T-helper 1 cell (primary cell): ENCODE measurements at regions not wholly inside any gene's neighbourhood (a gene's known extent, or its start where the extent isn't known, plus 50 kb on each side); places are given as distances from the start of the nearest gene placed in this dataset.

ENCODE experiments used
- DNase-seq, 5 donors: peaks; one replicate each; pipeline ENCODE4 v3.0.0-alpha.2; 2012 to 2020

DNA sequence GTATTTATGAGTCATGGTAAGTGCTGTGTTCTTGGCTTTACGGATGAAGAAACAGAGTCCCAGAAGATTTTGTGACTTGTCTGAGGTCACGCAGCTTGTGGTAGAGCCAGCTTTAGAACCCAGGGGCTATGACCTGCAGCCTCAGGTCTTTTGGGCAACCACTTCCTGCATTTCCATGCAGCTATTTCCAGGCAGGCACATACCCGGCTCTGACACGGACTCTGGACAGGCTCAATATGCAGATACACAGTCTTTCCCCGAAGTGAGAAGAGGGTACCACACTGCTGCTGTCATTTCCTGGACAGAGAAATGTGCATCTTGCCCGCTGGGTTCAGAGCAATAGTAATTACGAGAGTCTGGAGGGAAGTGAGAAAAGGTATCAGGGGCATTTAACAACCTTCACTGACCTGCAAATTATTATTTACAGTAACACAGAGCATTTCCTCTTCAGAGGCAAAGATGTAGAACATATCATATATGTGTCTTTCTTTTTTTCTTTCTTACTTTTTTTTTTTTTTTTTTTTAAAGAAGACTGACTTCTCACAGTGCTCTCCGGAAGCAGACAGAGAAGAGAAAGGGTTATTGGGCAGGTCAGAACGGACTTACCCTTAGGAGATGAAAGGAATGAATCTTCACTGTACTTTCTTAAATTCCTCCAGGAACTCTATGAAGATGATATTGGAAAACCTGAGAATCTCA, 185.1 kb downstream of the CLIC5 start:
- DNase-seq: peak in 1 of 5 donors; percentile 88

DNA sequence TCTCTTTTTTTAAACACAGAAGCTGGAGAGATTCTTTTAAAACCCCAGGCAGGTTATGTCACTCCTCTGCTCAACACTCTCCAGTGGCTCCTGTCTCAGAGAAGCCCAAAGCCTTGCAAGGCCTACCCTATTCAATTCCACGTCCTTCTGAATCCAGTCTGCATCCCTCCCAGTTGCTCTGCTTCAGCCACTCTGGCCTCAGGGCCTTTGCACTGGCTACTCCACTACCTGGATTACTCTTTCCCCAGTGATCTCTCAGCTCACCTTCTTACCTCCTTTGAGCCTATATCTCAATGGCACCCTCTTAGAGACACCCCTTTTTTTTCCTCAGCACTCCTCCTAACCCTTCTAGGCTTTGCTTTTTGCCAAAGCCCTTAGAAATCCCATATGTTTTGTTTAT, 185.8 kb downstream of the CLIC5 start:
- DNase-seq: no peak

DNA sequence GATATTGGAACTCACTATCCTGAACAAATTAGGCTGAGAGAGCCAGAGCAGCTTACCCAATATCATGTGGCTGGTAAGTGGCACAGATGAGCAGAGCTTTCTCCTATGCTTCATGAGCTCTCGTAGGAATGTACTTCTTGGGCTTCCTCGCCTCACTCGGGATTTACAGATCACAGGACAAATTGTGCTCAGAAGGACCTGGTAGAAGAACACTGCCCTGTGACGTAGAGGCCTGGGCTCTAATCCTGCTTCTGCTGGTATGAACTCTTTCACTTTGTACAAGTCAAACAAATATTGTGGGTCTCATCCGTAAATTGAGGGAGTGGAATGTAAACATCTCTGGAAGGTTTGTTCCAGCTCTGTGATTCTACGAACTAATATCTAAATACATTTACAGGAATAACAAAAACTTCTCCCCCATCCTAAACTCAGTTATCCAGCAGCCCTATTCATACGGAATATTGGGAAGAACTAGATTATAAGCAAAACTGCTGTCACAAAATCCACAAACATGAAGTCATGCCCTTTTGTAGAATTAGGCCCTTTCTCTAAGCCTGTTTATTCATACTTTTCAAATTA, 187.6 kb downstream of the CLIC5 start:
- DNase-seq: no peak

DNA sequence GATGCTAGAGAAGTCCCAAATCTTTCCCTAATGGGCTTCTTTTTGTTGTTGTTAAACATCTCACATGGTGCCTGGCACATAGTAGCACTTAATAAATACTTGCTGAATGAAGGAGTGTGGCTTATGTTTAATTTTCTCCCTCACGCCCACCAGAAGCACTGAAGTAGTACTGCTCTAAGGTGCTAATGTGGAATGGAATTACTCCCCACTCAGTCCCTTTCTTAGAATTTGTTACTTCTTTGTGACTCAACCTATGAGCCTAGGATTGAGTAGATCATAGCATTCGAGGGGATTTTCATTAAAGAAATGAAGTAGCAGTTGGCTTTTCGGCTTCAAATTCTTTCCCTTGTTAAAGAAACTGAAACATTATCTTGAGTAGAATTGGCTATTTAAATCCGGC, 192.8 kb downstream of the CLIC5 start:
- no peak for DNase-seq

DNA sequence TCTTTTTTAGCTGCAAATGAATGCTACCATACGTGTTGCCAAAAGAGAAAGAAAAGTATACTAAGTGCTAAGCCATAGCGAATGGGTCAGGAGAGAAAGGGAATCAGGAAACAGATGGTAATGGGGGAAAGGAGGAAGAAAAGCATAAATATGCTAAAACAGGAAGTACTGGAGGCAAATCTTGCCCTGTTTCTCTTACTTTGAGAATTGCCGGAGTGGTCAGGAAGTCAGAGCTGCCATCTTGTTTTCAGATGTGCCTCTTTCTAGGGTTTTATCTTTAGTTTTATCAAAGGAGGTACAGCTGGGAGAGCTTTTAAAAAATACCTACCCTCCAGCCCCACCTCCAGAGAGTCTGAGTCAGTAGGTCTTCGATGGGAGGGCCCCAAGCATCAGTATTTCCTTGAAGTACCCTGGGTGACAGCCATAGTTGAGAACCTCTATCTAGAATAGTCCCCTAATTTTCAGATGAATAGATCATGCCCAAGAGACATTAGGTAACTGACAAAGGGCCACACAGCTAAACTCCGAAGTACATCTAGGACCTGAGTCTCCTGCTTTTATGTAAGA, 193.3 kb downstream of the CLIC5 start:
- DNase-seq: no peak

DNA sequence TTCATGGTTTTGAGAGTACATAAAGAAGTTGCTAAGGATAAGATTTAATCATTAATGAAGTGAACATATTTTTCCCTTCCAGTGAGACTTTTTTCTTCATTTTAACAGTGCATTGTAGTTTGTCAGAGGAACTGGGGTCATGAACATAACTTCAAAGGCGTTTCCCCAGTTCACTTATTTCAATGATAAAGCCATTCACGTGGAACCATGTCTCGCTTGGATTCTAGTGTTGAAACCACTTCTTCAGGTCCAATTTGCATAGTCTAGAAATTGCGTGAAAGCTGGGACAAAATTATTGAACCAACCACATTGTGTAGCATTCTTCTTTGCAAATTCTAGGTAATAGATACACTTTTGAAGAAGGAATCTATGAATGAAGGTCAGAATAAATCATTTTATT, 197.0 kb downstream of the CLIC5 start:
- DNase-seq: no peak

DNA sequence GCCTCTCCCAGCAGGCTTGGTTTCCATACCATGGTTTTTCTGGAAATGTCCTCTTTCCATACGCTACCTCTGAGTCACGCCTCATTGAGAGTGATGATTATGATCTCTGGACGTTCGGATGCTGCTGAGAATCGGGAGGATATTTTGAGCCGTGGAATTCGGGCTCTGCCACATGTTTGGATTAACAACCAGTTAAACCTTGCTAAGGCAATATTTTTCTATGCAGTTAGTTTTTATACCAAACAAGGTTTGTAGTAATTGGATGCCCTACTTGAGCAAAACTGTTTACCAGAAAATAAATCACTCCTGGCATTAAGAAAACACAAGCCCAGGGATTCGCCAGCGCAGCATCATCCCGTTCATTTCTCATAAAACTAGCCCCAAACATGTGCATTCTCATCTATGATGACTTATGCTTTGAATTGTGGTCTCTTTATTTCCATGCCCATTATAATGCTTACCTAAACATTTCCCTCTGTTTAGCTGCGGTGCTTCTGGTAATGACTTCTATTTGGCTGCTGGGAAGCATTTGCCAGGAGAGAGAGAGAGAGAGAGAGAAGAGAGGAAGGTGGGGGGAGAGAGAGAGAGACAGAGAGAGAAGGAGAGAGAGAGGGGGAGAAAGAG, 198.9 kb downstream of the CLIC5 start:
- no peak for DNase-seq

DNA sequence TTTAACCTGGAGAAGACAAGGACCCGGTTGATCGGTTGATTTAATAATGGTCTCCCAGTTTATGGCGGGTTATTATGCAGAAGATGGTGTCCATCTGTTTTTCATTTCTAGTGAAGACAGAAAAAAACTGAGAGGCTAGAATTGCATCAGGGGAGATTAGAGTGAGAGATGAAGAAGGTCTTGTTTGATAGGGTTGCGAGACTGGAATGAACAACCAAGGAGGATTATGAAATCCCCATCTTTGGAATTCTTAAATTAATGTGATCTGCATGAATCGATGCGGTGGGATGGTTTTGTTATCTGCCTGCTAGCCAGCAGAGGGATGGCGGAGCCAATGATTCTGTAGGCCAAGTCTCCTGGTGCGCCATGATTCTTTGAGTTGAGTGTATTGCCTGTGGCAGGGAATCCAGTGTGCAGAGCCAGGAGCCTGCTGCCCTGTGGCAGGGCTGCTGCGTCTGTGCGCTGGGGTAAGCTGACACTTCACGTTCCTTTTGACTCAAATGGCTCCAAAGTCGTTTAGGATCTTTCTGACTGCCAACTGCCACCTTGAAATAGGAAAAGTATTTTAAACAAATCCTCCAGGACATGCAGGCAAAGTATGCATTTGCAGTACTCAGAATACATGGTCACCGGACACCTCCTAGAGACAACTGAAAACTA, 200.1 kb downstream of the CLIC5 start:
- DNase-seq: no peak

DNA sequence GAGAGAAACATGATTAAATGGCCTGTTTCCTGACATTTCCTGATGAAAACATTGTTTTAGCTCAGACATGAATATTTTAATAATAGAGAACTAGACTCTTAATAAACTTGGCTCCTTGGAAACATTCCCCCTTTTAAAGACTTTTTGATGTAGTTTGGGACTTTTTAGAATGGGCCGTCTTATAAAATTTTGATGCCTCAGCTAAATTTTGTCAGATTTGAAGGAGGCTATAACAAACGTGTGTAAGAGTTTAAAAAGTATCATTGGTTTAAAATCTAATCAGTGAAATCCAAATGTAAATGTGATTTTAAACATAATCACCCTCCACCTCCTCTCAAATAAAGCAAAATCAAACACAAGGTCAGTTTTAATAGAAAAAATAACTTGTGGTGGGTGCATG, 200.9 kb downstream of the CLIC5 start:
- no peak for DNase-seq

DNA sequence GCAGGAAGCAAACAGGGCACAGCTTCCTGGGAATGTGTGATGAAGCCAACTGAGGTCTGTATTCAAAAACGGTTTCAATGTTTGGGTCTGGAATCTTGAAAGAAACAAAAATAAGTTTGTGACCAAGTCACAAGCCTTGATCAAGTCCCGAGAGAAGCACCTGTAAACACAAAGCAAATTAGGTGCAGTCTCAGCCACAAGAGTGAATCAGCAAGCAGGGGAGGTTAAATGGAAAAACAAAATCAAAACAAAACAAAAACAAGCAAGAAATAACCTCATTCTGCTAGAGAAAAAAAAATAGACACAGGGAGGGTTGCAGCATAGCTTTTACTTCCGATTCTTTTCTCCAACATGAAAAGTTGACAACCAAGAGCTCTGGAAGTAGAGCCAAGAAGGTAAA, 201.7 kb downstream of the CLIC5 start:
- no peak for DNase-seq

DNA sequence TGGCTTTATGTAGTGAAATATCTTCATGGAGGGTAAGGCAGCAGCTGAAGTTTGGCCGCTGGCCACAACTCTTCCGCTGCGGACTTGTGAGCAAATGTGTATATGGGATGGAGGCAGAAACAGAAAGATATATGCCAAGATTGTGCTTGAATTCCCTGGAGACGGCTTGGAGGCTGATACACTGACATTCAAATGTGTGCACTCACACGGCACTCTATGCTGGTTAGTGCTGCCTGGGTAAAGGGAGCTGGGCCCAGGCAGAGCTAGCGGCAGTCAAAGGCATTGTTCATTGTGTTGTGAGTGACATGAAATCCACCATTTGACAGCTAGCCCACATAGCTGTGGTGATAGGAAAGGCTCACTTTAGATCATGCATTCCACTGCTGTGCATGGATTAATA, 202.7 kb downstream of the CLIC5 start:
- no peak for DNase-seq

DNA sequence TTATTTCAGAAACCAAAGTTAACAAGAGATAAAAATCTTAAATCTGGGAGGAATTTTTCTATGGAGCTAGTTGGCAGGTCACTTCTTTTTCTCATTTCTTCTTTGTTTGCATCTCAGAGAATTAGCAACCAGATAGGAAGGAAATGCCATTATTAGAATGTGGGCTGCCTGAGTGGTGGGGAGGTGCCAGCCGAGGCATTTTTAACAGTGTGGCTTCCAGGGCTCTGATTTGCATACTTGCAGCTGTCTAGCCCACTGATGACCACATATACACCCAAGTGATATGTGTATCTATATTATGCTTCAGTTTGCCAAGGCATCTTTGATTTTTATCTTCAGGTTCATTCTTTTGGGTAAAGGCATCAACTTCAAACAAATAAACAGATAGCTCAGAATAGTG, 206.7 kb downstream of the CLIC5 start:
- no peak for DNase-seq

DNA sequence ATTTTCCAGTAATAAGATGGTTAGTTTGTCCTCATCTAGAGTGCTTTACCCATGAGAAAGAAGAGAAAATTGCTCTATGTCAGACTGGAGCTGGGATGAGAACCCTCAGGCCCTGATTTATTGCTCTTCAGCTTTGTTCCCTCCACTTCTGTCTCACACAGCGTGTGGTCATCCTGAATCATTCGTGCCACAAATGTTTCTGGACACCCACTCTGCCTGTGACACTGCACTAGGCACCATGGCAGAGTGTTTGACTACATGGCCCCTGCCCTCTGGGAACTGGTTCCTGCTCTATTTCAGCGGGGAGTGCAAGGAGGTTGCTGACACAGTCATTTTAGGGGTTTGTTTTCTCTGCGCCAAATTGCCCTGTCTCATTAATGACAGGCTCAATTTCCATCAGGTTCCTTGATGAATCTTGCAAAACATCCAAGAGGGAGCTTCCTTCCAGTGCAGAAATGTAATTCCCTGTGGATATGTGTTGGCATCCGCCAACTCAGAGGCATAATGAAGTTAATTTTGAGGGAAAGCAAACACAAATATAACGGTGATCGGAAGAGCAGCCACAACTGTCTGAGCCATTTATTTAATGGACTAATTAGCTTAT, 207.5 kb downstream of the CLIC5 start:
- no peak for DNase-seq

DNA sequence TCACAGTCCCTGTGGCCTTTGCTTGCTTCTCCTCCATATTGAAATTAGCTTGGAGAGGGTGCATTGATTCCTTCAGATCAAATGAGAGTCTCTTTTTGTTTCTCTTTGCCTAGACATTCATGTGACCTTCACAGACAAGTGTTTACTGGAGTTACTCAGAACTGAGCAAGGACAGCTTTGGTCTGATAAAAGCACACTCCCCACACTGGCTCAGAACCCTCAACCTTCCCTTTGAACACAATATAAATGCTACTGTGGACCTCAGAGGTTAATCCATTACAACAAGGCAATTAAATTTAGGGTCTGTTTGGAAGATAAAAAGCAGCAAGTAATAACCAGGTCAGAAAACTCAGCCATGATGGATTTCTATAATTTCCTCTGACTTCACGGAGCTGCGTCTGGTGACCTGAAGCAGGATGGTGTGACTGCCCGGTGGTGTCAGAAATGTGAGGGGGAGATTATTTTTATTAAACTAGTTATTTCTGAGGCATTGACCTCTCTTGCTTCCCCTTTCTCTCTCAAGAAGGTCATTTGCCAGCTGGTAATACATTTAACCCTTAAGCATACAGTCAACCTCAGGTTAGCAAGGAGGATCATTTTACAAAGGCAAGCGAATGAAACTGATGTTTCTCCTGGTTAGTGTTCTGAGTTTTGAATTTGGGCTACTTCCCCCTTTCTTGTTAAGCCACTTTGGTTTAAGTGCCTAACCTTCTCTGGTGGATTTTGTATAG, 208.2 kb downstream of the CLIC5 start:
- DNase-seq: no peak

DNA sequence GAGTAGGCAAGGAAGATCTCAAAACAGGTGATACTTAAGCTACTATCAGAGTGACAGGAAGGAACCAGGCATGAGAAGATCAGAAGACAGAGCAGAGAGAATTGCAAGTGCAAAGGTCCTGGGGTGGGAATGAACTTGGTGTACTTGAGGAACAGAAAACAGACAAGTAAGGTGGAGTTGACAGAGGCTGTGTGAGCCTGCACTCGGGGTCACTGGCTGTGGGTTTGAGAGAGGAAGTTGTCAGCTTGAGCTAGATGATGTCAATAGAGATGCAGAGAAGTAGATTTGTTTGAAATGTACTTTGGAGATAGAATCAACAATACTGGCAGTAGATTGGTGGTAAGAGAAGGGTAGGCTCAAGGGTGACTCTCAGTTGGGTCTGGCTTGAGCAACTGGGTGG, 209.5 kb downstream of the CLIC5 start:
- DNase-seq: no peak

DNA sequence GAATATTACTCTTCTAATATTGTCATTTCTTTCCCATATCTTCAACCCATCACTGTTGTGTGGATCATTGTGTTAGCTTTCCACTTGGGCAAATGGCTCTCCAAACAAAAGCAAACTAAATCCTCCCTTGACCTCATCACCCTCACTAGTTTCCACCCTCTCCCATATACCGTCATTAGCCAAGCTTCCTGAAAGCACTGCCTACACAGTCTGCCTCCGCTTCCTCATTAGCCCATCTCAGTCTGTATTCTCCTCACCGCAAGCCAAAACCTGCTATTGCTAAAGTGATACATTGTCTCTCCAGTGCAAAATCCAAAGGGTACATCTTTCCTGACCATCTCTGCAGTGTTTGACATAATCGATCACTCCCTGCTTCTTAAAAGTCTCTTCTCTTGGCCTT, 212.6 kb downstream of the CLIC5 start:
- DNase-seq: no peak

DNA sequence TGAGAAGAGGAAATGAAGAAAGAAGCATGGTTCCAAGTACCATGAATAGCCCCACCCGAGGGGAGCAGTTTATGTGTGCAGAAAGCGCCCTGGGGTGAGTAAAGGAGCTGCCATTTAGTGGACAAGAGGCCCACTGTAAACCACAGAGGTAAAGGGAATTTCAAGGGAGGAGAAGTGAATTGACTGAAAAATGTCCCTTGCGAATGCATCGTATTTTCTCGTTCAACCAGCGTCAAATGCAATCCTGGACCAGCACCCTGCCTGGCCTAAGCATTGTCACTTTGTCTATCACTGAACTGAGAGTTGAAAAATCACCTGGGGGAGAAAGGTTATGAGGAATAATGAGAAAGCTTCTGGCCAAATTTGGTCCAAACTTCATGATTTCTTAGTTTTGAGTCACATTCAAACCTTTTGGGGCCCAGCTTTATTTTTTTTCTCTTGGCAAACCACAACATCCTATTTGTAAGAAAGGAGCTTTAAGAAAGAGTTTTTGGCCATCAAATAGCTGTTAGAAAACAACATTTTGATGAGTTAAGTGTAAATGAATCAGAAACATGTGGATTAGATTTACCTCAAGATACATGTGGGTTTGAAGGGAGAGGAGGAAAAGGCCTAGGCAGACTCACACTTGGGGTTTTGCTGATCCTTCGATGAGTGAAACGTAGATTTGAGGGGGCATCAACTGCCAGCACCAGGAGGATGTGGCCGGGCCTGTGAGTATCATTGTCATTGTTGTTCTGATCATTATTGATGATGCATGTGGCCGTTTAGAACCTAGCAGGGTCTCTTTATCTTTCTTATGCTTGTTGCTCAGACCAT, 214.0 kb downstream of the CLIC5 start:
- peak in 1 of 5 donors; percentile 84 for DNase-seq

DNA sequence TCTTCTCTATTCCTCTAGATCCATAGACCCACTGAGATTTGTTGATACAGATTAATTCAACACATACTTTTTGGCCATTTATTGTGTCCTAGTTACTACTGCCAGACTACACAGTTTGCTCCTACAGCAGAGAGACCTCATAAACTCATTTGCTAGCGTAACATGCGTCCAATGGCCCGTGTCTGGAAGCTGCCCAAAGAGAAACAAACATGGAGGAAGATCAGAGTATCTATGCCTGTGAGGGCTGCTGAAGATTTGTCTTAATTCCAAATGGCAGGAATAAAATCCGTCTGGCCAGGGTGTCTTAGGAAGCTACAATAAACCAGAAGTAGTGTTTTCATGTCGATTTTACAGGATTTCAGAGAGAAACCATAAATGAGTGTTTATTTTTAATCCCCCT, 214.7 kb downstream of the CLIC5 start:
- DNase-seq: no peak

DNA sequence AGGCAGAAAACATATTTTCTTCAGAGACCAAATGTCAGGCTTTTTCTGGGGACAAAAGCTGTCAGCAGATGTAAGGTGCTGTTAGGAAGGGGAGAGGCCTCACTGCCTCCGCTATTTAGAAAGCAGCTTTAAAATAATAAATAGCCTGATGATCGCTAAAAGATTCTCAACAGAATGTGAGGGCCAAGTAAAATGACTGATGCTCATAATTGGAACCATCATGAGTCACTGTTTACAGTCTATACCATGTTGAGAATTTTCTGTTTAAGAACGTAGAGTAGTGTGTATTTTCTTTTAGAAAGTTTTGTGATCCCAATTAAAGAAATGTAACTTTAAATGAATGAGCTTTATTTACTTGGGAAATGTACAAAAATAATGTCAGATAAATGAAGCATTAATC, 220.0 kb downstream of the CLIC5 start:
- DNase-seq: no peak

DNA sequence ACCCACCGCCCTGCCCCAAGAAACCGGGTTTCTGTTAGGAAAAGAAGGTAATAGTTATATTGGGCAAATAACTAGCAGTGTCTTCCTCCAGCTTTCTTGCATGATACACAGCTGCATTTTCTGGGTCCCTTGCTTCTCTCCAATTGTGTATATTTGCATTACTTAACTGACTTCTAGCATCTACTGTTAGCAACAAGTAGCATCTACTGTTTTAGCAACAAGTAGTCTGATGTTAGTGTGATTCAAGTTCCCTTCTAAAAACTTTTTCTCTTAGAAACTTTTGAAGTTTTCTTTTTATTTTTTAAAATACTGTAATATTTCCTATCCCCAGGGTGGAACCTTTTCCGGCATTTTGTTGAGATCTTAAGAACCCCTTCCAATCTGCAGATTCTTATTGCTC, 221.2 kb downstream of the CLIC5 start:
- DNase-seq: no peak
